ENCODE measurements at regions not wholly inside any gene's neighbourhood (a gene's known extent, or its start where the extent isn't known, plus 50 kb on each side); places are given as distances from the start of the nearest gene placed in this dataset.

GRCh38 chr2:144241801-144242200 lies 278.1 kb downstream of the ZEB2 start:
- ChIA-PET CTCF (interaction anchor here (0.5 to 1.3 kb wide), 3 partner anchors 8 to 57 kb away, joined by 3 read pairs; no protein-coding TSS in a partner anchor), POLR2A (interaction anchor here (0.6 to 0.7 kb wide), 2 partner anchors 19 to 23 kb away, joined by 3 to 7 read pairs; no protein-coding TSS in a partner anchor)
- no peak overlapping the region for H3K9ac ChIP-seq (ENCODE audit: low read length)
- no peak for TF ChIP-seq EZH2 (IDR thresholded peaks at IDR 0.05; ENCODE audit: borderline replicate concordance, insufficient read depth, low read depth, low read length, poor library complexity, severe bottlenecking)
- no peak for TF ChIP-seq CTCF (IDR thresholded peaks at IDR 0.05)
- DNase-seq (no peak), ATAC-seq (ENCODE audit: low read depth) (no peak)
- peaks cover 21% of the 10 kb centered on the region for H3K79me2 ChIP-seq (ENCODE audit: control insufficient read depth, insufficient read depth, low read length)
- H3K4me3 ChIP-seq (ENCODE audit: control extremely low read depth in 1 of 5, extremely low read depth in 1 of 5, insufficient read depth in 1 of 5, low read depth in 2 of 5, low read length in 4 of 5) = peak overlapping the region in 1 of 5 experiments; percentile 8
- peak overlapping the region; percentile 59 for H2AFZ ChIP-seq (ENCODE audit: insufficient read depth, low read depth, low read length, poor library complexity, severe bottlenecking)
- H3K36me3 ChIP-seq (replicated peaks in 1 of 2; ENCODE audit: control extremely low read depth in 1 of 2, control insufficient read depth in 1 of 2, extremely low read depth in 1 of 2, insufficient read depth in 2 of 2, low read length in 1 of 2) = no peaks in the 10 kb centered on the region
- no peaks in the 10 kb centered on the region for H4K20me1 ChIP-seq (ENCODE audit: control insufficient read depth, insufficient read depth, low read length, poor library complexity, severe bottlenecking)
- peak overlapping the region; percentile 30 for H3K4me3 Mint-ChIP-seq
- H3K9me3 ChIP-seq (ENCODE audit: control extremely low read depth in 1 of 3, control insufficient read depth in 2 of 3, insufficient read depth in 1 of 3, low read length in 2 of 3) = peaks cover 0 to 3% (median 0%) of the 10 kb centered on the region in 3 donors
- H3K4me1 ChIP-seq (ENCODE audit: control insufficient read depth in 2 of 2, insufficient read depth in 2 of 2, low read length in 2 of 2) = peaks cover 59 to 62% of the 10 kb centered on the region in 2 donors
- no CpG with 5 or more reads among the region's 1 CpG for WGBS (ENCODE audit: insufficient coverage)
- H3K27ac ChIP-seq (ENCODE audit: low read length in 2 of 2) = peak overlapping the region; percentile 67 to 83
- peak overlapping the region; percentile 74 for H3K4me2 ChIP-seq (replicated peaks; ENCODE audit: low read depth, low read length, poor library complexity, severe bottlenecking)
- intact Hi-C loops (cut with micrococcal nuclease) = loop anchor here (2.0 to 10.0 kb wide), 5 partner anchors 15 to 273 kb away; no protein-coding TSS in a partner anchor
- H3K27me3 ChIP-seq (replicated peaks in 1 of 4; ENCODE audit: control extremely low read depth in 1 of 4, control insufficient read depth in 3 of 4, insufficient read depth in 4 of 4, low read length in 3 of 4) = no peaks in the 10 kb centered on the region
- no peaks in the 10 kb centered on the region for H3K27me3 Mint-ChIP-seq
- H3K4me1 Mint-ChIP-seq = peaks cover 74% of the 10 kb centered on the region
- H3K9me3 Mint-ChIP-seq (ENCODE audit: insufficient read depth) = no peaks in the 10 kb centered on the region
- peak overlapping the region; percentile 91 for H3K27ac Mint-ChIP-seq

GRCh38 chr2:144240656-144241339 lies 279.1 kb downstream of the ZEB2 start:
- DNase-seq (peak; percentile 61), ATAC-seq (ENCODE audit: low read depth) (peak; percentile 82)
- H3K9ac ChIP-seq (ENCODE audit: low read length) = peak overlapping the region; percentile 49
- ChIA-PET CTCF (interaction anchor here (0.5 to 1.3 kb wide), 2 partner anchors 42 to 58 kb away, joined by 3 read pairs; no protein-coding TSS in a partner anchor), POLR2A (no interaction called here)
- H3K27ac ChIP-seq (ENCODE audit: low read length in 2 of 2) = peak overlapping the region; percentile 67 to 83
- peak overlapping the region; percentile 59 for H2AFZ ChIP-seq (ENCODE audit: insufficient read depth, low read depth, low read length, poor library complexity, severe bottlenecking)
- H3K4me3 ChIP-seq (ENCODE audit: control extremely low read depth in 1 of 5, extremely low read depth in 1 of 5, insufficient read depth in 1 of 5, low read depth in 2 of 5, low read length in 4 of 5) = peak overlapping the region in 3 of 5 experiments; percentile 18 to 28 (median 25)
- Mint-ChIP-seq H3K27me3 (no peaks in the 10 kb centered on the region), H3K9me3 (ENCODE audit: insufficient read depth) (no peaks in the 10 kb centered on the region), H3K4me3 (peak overlapping the region; percentile 77), H3K4me1 (peaks cover 78% of the 10 kb centered on the region), H3K27ac (peak overlapping the region; percentile 91)
- intact Hi-C loops (cut with micrococcal nuclease) = loop anchor here (2.0 to 10.0 kb wide), 5 partner anchors 14 to 274 kb away; no protein-coding TSS in a partner anchor
- 6% methylated on average over 2 of the region's 3 CpGs for WGBS (ENCODE audit: insufficient coverage)
- no peaks in the 10 kb centered on the region for H4K20me1 ChIP-seq (ENCODE audit: control insufficient read depth, insufficient read depth, low read length, poor library complexity, severe bottlenecking)
- no peaks in the 10 kb centered on the region for H3K36me3 ChIP-seq (replicated peaks in 1 of 2; ENCODE audit: control extremely low read depth in 1 of 2, control insufficient read depth in 1 of 2, extremely low read depth in 1 of 2, insufficient read depth in 2 of 2, low read length in 1 of 2)
- peaks cover 59 to 62% of the 10 kb centered on the region in 2 donors for H3K4me1 ChIP-seq (ENCODE audit: control insufficient read depth in 2 of 2, insufficient read depth in 2 of 2, low read length in 2 of 2)
- peaks cover 0 to 3% (median 0%) of the 10 kb centered on the region in 3 donors for H3K9me3 ChIP-seq (ENCODE audit: control extremely low read depth in 1 of 3, control insufficient read depth in 2 of 3, insufficient read depth in 1 of 3, low read length in 2 of 3)
- peak overlapping the region; percentile 74 for H3K4me2 ChIP-seq (replicated peaks; ENCODE audit: low read depth, low read length, poor library complexity, severe bottlenecking)
- TF ChIP-seq EZH2 (IDR thresholded peaks at IDR 0.05; ENCODE audit: borderline replicate concordance, insufficient read depth, low read depth, low read length, poor library complexity, severe bottlenecking) (no peak), CTCF (IDR thresholded peaks at IDR 0.05) (no peak)
- no peaks in the 10 kb centered on the region for H3K27me3 ChIP-seq (replicated peaks in 1 of 4; ENCODE audit: control extremely low read depth in 1 of 4, control insufficient read depth in 3 of 4, insufficient read depth in 4 of 4, low read length in 3 of 4)
- H3K79me2 ChIP-seq (ENCODE audit: control insufficient read depth, insufficient read depth, low read length) = peaks cover 18% of the 10 kb centered on the region
